ENCODE measurements at regions not wholly inside any gene's neighbourhood (a gene's known extent, or its start where the extent isn't known, plus 50 kb on each side); places are given as distances from the start of the nearest gene placed in this dataset.

GRCh38 chr7:22060863-22061262 lies 115.2 kb upstream of the CDCA7L start:
- Histone ChIP-seq H3K9me2 (replicated peaks; ENCODE audit: insufficient read depth, low read length) (no peaks in the 10 kb centered on the region), H3K27ac (ENCODE audit: low read depth, low read length) (no peak overlapping the region), H3K27me3 (ENCODE audit: low read length) (peaks cover 7% of the 10 kb centered on the region; the same call in 1 of the 2 replicates), H3K9ac (ENCODE audit: low read length) (no peak overlapping the region), H3K4me3 (ENCODE audit: insufficient read depth, low read length, poor library complexity, severe bottlenecking) (no peak overlapping the region), H3K79me2 (ENCODE audit: insufficient read depth, low read length) (no peaks in the 10 kb centered on the region), H2AFZ (ENCODE audit: low read depth, low read length, severe bottlenecking) (no peak overlapping the region), H3K9me3 (ENCODE audit: insufficient read depth, low read length) (no peaks in the 10 kb centered on the region), H3F3A (ENCODE audit: insufficient read depth) (no peaks in the 10 kb centered on the region), H3K36me3 (ENCODE audit: low read length) (no peaks in the 10 kb centered on the region), H4K20me1 (ENCODE audit: low read depth, low read length) (no peaks in the 10 kb centered on the region), H3K4me2 (ENCODE audit: low read depth, low read length, poor library complexity, severe bottlenecking) (no peak overlapping the region)
- TF ChIP-seq CTCF (IDR thresholded peaks at IDR 0.05; ENCODE audit: insufficient read depth, low read length, poor library complexity, severe bottlenecking) (no peak), EZH2phosphoT487 (conservative IDR thresholded peaks at IDR 0.05; ENCODE audit: low read length) (no peak)

GRCh38 chr7:22060197-22060596 lies 114.5 kb upstream of the CDCA7L start:
- Histone ChIP-seq H3K9ac (ENCODE audit: low read length) (no peak overlapping the region), H2AFZ (ENCODE audit: low read depth, low read length, severe bottlenecking) (no peak overlapping the region), H3K27ac (ENCODE audit: low read depth, low read length) (no peak overlapping the region), H3K4me2 (ENCODE audit: low read depth, low read length, poor library complexity, severe bottlenecking) (no peak overlapping the region), H3K27me3 (ENCODE audit: low read length) (peaks cover 7% of the 10 kb centered on the region; the same call in 1 of the 2 replicates), H3K9me2 (replicated peaks; ENCODE audit: insufficient read depth, low read length) (no peaks in the 10 kb centered on the region), H3K79me2 (ENCODE audit: insufficient read depth, low read length) (no peaks in the 10 kb centered on the region), H3F3A (ENCODE audit: insufficient read depth) (no peaks in the 10 kb centered on the region), H3K36me3 (ENCODE audit: low read length) (no peaks in the 10 kb centered on the region), H4K20me1 (ENCODE audit: low read depth, low read length) (no peaks in the 10 kb centered on the region), H3K4me3 (ENCODE audit: insufficient read depth, low read length, poor library complexity, severe bottlenecking) (no peak overlapping the region), H3K9me3 (ENCODE audit: insufficient read depth, low read length) (no peaks in the 10 kb centered on the region)
- no peak for TF ChIP-seq EZH2phosphoT487 (conservative IDR thresholded peaks at IDR 0.05; ENCODE audit: low read length)
- no peak for TF ChIP-seq CTCF (IDR thresholded peaks at IDR 0.05; ENCODE audit: insufficient read depth, low read length, poor library complexity, severe bottlenecking)

- Histone ChIP-seq H4K20me1 (ENCODE audit: low read depth, low read length) (no peaks in the 10 kb centered on the region), H3K27me3 (ENCODE audit: low read length) (0 out of 2 replicates have a peak, but pooled peaks cover under 1% of the 10 kb centered on the region), H3K9me3 (ENCODE audit: insufficient read depth, low read length) (no peaks in the 10 kb centered on the region), H3F3A (ENCODE audit: insufficient read depth) (no peaks in the 10 kb centered on the region), H3K9me2 (replicated peaks; ENCODE audit: insufficient read depth, low read length) (no peaks in the 10 kb centered on the region), H3K4me2 (ENCODE audit: low read depth, low read length, poor library complexity, severe bottlenecking) (no peak overlapping the region), H3K36me3 (ENCODE audit: low read length) (no peaks in the 10 kb centered on the region), H3K79me2 (ENCODE audit: insufficient read depth, low read length) (no peaks in the 10 kb centered on the region), H3K4me3 (ENCODE audit: insufficient read depth, low read length, poor library complexity, severe bottlenecking) (no peak overlapping the region), H3K27ac (ENCODE audit: low read depth, low read length) (no peak overlapping the region), H2AFZ (ENCODE audit: low read depth, low read length, severe bottlenecking) (no peak overlapping the region), H3K9ac (ENCODE audit: low read length) (no peak overlapping the region)
- TF ChIP-seq EZH2phosphoT487 (conservative IDR thresholded peaks at IDR 0.05; ENCODE audit: low read length) (no peak), CTCF (IDR thresholded peaks at IDR 0.05; ENCODE audit: insufficient read depth, low read length, poor library complexity, severe bottlenecking) (no peak)
These were observed 109.5 kb upstream of the CDCA7L start for GRCh38 chr7:22055226-22055625.
